SK-N-SH treated with all-trans-retinoic acid at 6 μM for 48 hours (cell line): ENCODE measurements at regions not wholly inside any gene's neighbourhood (a gene's known extent, or its start where the extent isn't known, plus 50 kb on each side); places are given as distances from the start of the nearest gene placed in this dataset.

ENCODE experiments used
- ATAC-seq: fragments of 200-7000 bp; cut with Tn5 transposase; 3 replicates; pipeline ENCODE4 v1.9.1; 2020; ENCODE audit warnings: mild to moderate bottlenecking, moderate library complexity
- ARNTL ChIP-seq: fragments of 450-650 bp; formaldehyde crosslinking; IDR thresholded peaks from 2 replicates; pipeline ENCODE4 v1.5.0; 2020; ENCODE audit warnings: low read depth, mild to moderate bottlenecking, moderate library complexity, borderline replicate concordance
- BACH2 ChIP-seq: fragments of 250-450 bp; sonication (Bioruptor Pico); IDR thresholded peaks from 2 replicates; pipeline ENCODE4 v1.9.0; 2021; ENCODE audit warnings: mild to moderate bottlenecking, borderline replicate concordance
- CREB5 ChIP-seq: fragments of 250-450 bp; sonication (Bioruptor Pico); IDR thresholded peaks from 2 replicates; pipeline ENCODE4 v1.5.1; 2020; ENCODE audit warnings: low read depth, mild to moderate bottlenecking, moderate library complexity
- CSRNP3 ChIP-seq: fragments of 250-450 bp; sonication (Bioruptor Pico); IDR thresholded peaks from 2 replicates; pipeline ENCODE4 v1.5.1; 2021; ENCODE audit warnings: mild to moderate bottlenecking, moderate library complexity
- ESRRG ChIP-seq: fragments of 250-450 bp; sonication (Bioruptor Pico); IDR thresholded peaks from 2 replicates; pipeline ENCODE4 v1.6.1; 2021; ENCODE audit warnings: mild to moderate bottlenecking
- GLIS3 ChIP-seq: fragments of 250-450 bp; sonication (Bioruptor Pico); IDR thresholded peaks from 2 replicates; pipeline ENCODE4 v1.5.0; 2020; ENCODE audit warnings: mild to moderate bottlenecking, moderate library complexity
- OSR1 ChIP-seq: fragments of 250-450 bp; sonication (Bioruptor Pico); IDR thresholded peaks from 2 replicates; pipeline ENCODE4 v1.8.0; 2022; ENCODE audit warnings: moderate library complexity, mild to moderate bottlenecking, inconsistent platforms
- PATZ1 ChIP-seq: fragments of 250-450 bp; sonication (Bioruptor Pico); IDR thresholded peaks from 2 replicates; pipeline ENCODE4 v1.8.0; 2020; ENCODE audit warnings: mild to moderate bottlenecking, moderate library complexity, borderline replicate concordance
- PPARA ChIP-seq: fragments of 250-450 bp; sonication (Bioruptor Pico); IDR thresholded peaks from 2 replicates; pipeline ENCODE4 v1.5.0; 2020; ENCODE audit warnings: mild to moderate bottlenecking, borderline replicate concordance
- SNAI2 ChIP-seq: fragments of 250-450 bp; sonication (Bioruptor Pico); IDR thresholded peaks from 2 replicates; pipeline ENCODE4 v1.5.0; 2020; ENCODE audit warnings: mild to moderate bottlenecking, moderate library complexity
- TCF4 ChIP-seq: fragments of 250-450 bp; sonication (Bioruptor Pico); IDR thresholded peaks from 2 replicates; pipeline ENCODE4 v1.8.0; 2021; ENCODE audit warnings: mild to moderate bottlenecking, moderate library complexity, borderline replicate concordance
- TSHZ2 ChIP-seq: fragments of 250-450 bp; sonication (Bioruptor Pico); IDR thresholded peaks from 2 replicates; pipeline ENCODE4 v1.5.0; 2020; ENCODE audit warnings: mild to moderate bottlenecking, moderate library complexity
- ZC3H10 ChIP-seq: fragments of 250-450 bp; sonication (Bioruptor Pico); IDR thresholded peaks from 2 replicates; pipeline ENCODE4 v1.5.1; 2021; ENCODE audit warnings: mild to moderate bottlenecking, moderate library complexity
- ZFP3 ChIP-seq: fragments of 250-450 bp; sonication (Bioruptor Pico); IDR thresholded peaks from 2 replicates; pipeline ENCODE4 v1.5.0; 2020; ENCODE audit warnings: mild to moderate bottlenecking, moderate library complexity
- ZFP30 ChIP-seq: fragments of 450-650 bp; formaldehyde crosslinking; IDR thresholded peaks from 2 replicates; pipeline ENCODE4 v1.5.0; 2022; ENCODE audit warnings: mild to moderate bottlenecking, moderate library complexity
- ZNF565 ChIP-seq: fragments of 450-650 bp; formaldehyde crosslinking; conservative IDR thresholded peaks from 2 replicates; pipeline ENCODE4 v1.5.0; 2020; ENCODE audit warnings: low read depth, mild to moderate bottlenecking, moderate library complexity
- ZNF70 ChIP-seq: fragments of 450-650 bp; formaldehyde crosslinking; IDR thresholded peaks from 2 replicates; pipeline ENCODE4 v1.5.0; 2020; ENCODE audit warnings: mild to moderate bottlenecking, moderate library complexity
- ZNF8 ChIP-seq: fragments of 450-650 bp; formaldehyde crosslinking; IDR thresholded peaks from 2 replicates; pipeline ENCODE4 v1.5.0; 2020; ENCODE audit warnings: mild to moderate bottlenecking, moderate library complexity

GRCh38 chr2:193088026-193088425, 893.3 kb upstream of the TMEFF2 start:
- ATAC-seq = no peak
- TF ChIP-seq BACH2 (CRISPR knock-in tag) (no peak), SNAI2 (CRISPR knock-in tag) (no peak), ZNF565 (CRISPR knock-in tag) (no peak), CREB5 (CRISPR knock-in tag) (no peak), TSHZ2 (CRISPR knock-in tag) (no peak), CSRNP3 (CRISPR knock-in tag) (no peak), OSR1 (CRISPR knock-in tag) (no peak), ZC3H10 (CRISPR knock-in tag) (no peak), PATZ1 (CRISPR knock-in tag) (no peak), ZFP30 (no peak), PPARA (no peak), ARNTL (CRISPR knock-in tag) (no peak), GLIS3 (CRISPR knock-in tag) (no peak), ZNF70 (CRISPR knock-in tag) (no peak)
- TF ChIP-seq, all 23 proteins: peak for 0

GRCh38 chr2:193076995-193077394, 882.3 kb upstream of the TMEFF2 start:
- ATAC-seq = no peak
- TF ChIP-seq CREB5 (CRISPR knock-in tag) = no peak
- TF ChIP-seq BACH2 (CRISPR knock-in tag) = no peak

- TF ChIP-seq TSHZ2 (CRISPR knock-in tag) = no peak
- TF ChIP-seq, all 23 proteins: peak for 0
- no peak for ATAC-seq
Observed at GRCh38 chr2:193074933-193075332, 880.2 kb upstream of the TMEFF2 start.

- ATAC-seq = no peak
- TF ChIP-seq ESRRG = no peak
- TF ChIP-seq ZNF70 (CRISPR knock-in tag) = no peak
- no peak for TF ChIP-seq ZNF565 (CRISPR knock-in tag)
- TF ChIP-seq PATZ1 (CRISPR knock-in tag) = no peak
- TF ChIP-seq CSRNP3 (CRISPR knock-in tag) = no peak
- TF ChIP-seq OSR1 (CRISPR knock-in tag) = no peak
- TF ChIP-seq PPARA = no peak
- TF ChIP-seq ARNTL (CRISPR knock-in tag) = no peak
- no peak for TF ChIP-seq ZFP3 (CRISPR knock-in tag)
- TF ChIP-seq TCF4 (CRISPR knock-in tag) = no peak
- TF ChIP-seq CREB5 (CRISPR knock-in tag) = no peak
- no peak for TF ChIP-seq ZNF8
Observed at GRCh38 chr2:193072647-193073046, 877.9 kb upstream of the TMEFF2 start.
